GM21723 (cell line): ENCODE measurements at regions not wholly inside any gene's neighbourhood (a gene's known extent, or its start where the extent isn't known, plus 50 kb on each side); places are given as distances from the start of the nearest gene placed in this dataset.

ENCODE experiments used
- ATAC-seq: cut with Tn5 transposase; IDR thresholded peaks from one replicate; pipeline ENCODE4 v1.9.1; 2021; ENCODE audit warnings: mild to moderate bottlenecking, moderate library complexity; ENCODE audit not compliant: unreplicated experiment

- no peak for ATAC-seq
These were observed 270.4 kb upstream of the SPRY2 start for GRCh38 chr13:80611310-80611709.

DNA sequence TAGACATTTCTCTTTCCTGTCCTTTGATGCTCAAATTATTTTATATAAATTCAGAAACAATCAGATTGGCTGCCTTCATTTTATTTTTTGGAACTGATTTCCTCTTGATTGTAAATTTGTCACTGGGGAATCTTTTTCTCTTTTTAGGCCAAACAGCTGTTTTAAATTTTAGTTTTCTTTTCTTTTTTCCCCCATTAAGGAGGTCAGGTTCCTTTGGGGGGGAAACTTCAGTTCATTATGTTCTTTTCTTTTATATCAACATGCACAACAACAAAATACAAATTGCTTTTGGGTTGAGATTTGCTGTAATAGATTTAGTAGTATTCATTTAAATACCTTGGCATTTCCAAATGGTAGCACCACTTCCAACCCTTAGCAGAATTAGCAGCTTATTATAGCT is 264.8 kb upstream of the SPRY2 start:
- no peak for ATAC-seq

DNA sequence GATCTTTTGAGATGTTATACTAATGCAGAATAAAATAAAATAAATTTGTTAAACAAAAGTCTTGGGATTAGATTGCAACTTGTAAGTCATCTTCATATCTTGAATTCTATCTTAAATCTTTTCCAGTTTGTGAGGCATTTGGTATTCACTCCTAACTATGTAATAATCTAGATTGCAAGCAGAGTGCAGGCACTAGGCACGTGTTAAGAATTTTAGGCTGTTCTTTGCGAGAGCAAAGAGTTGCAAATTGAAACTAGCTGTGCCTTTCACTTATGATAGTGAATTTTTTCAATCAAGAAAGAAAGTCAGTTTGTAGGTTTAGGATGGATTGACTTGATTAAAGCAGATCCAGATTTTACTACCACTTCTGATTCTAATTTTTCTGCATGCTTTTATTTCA is 264.1 kb upstream of the SPRY2 start:
- ATAC-seq, result no peak

- no peak for ATAC-seq
These were observed 263.2 kb upstream of the SPRY2 start for GRCh38 chr13:80604098-80604497.

- no peak for ATAC-seq
These were observed 262.4 kb upstream of the SPRY2 start for GRCh38 chr13:80603351-80603750.

- no peak for ATAC-seq
These were observed 258.8 kb upstream of the SPRY2 start for GRCh38 chr13:80599765-80600164.

- ATAC-seq, result no peak
These were observed 257.3 kb upstream of the SPRY2 start for GRCh38 chr13:80598189-80598588.

DNA sequence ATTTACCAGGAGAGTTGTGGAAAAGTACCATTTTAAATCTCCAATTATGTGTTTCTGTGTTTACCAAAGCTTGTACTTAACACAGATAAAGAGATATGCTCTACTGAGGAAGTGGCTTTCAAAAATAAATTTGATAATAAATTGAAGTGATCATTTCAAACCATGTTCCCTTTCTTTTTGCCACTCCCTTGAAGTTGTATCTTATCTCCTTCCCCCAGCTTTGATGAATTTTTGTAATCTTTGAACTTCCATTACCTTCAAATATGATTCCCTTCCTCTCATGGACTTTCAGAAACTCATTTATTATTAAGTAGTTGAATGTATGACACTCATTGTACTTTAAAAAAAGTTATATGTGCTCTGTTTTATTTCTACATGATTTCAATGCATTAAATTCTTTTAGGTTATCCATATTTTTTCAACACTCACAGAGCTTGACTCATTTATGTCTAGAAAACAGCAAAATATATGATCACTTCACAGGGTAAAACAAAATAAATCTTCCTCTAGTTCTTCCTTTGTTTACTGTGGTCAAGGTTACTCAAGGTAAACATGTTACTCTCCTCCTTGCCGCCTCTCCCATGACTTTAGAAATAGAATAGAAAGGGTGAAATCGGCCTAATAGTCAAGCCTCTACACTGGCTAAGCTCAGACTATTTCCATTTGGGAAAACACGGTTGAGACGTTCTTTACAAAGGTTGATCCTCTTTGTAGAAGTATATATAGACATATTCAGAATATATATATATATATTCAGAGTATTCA is 251.2 kb upstream of the SPRY2 start:
- ATAC-seq, result no peak

DNA sequence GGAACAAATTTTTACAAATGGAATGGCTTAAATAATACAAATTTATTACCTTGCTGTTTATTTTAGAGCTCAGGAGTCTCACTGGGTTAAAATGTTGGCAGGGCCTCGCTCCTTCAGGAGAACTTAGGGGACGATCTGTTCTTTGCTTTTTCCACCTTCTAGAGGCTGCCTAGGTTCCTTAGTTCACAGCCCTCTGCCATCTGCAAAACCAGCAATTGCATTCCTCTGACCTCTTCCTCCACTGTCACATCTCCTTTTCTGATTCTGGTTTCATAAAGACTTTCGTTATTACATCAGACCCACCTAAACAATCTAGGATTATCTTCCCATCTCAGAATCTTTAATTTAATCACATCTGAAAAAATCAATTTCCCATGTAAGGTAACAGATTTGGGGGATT is 249.6 kb upstream of the SPRY2 start:
- ATAC-seq, result no peak

- no peak for ATAC-seq
These were observed 245.4 kb upstream of the SPRY2 start for GRCh38 chr13:80586356-80586755.

- no peak for ATAC-seq
These were observed 244.6 kb upstream of the SPRY2 start for GRCh38 chr13:80585531-80585930.

- no peak for ATAC-seq
These were observed 243.9 kb upstream of the SPRY2 start for GRCh38 chr13:80584785-80585184.

GRCh38 chr13:80584306-80584705 is 243.4 kb upstream of the SPRY2 start:
- no peak for ATAC-seq

DNA sequence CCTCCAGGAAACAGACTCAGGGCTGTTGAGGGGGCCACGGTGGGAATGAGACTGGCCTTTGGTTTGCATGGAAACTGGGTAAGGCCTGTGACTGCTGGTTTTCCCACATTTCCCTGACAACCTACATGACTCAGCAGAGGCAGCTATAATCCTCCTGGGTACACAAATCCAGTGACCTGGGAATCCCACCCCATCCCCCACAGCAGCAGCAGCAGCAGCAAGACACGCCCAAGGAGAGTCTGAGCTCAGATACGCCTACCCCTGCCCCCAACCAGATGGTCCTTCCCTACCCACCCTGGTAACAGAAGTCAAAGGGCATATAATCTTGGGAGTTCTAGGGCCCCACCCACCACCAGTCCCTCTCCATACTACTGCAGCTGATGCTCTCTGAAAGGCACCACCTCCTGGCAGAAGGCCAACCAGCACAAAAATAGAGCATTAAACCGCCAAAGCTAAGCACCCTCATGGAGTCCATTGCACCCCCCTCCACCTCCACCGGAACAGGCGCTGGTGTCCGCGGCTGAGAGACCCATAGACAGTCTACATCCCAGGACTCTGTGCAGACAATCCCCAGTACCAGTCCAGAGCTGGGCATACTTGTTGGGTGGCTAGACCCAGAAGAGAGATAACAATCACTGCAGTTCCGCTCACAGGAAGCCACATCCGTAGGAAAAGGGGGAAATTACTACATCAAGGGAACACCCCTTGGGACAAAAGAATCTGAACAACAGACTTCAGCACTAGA is 237.2 kb upstream of the SPRY2 start:
- ATAC-seq, result no peak

DNA sequence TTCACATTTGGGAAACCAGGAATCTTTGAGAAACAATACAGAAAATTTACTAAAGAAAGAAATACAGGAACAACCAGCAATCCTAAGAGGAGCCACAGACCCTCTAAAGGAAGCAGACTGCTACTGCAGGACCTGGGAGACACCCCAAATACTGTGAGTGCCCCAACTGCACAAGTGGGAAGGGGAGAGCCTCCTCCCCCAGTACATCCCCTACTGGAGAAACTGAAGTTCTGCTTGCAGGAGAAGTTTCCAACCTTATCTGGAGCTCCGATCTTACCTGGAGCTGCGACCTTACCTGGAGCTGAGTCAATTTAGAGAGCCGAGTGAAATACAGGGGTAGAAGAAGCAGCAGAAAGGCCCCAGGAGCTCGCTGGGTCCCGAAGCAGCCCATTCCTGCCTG is 236.4 kb upstream of the SPRY2 start:
- ATAC-seq, result no peak

- ATAC-seq, result no peak
These were observed 233.4 kb upstream of the SPRY2 start for GRCh38 chr13:80574113-80574850.

DNA sequence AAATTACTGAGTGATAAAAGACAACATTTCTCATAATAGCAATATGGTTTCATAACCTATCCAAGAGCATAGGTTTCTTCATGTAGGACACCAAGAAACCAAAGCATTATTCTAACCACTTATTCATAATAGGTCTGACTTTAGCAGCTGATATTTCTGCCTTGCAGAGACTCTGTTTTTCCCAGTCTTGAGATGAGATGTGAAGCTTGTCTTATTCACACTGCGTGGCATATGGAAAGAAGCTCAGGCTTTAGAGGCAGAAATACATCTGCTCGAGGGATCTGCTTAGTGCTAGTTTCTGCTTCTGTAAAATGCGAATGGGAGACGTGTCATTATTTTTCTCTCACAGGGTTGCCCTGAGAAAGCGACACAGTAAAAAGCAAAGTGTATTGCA is 232.0 kb upstream of the SPRY2 start:
- no peak for ATAC-seq

GRCh38 chr13:80572308-80572922 is 231.5 kb upstream of the SPRY2 start:
- no peak for ATAC-seq

- ATAC-seq, result no peak
These were observed 230.7 kb upstream of the SPRY2 start for GRCh38 chr13:80571346-80572307.

DNA sequence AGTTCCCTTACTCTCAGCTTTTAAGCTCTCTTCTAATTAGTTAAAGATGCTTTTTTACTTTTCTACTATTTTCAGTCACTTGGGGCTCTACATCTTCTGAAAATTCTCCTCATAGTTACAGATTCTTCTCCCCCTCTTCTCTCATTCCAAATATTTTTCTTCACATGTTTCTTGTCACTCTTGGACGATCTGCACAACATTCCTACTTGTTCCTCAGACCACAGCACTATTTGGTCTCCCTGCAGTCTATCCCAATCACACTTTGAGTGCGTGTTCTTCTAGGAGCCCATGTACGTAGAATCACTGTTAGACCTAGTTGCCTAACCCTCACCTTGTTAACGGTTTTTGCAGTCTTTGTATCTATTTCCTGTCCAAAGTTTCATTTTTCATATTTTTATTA is 222.5 kb upstream of the SPRY2 start:
- no peak for ATAC-seq
